ENCODE measurements at regions not wholly inside any gene's neighbourhood (a gene's known extent, or its start where the extent isn't known, plus 50 kb on each side); places are given as distances from the start of the nearest gene placed in this dataset.

DNA sequence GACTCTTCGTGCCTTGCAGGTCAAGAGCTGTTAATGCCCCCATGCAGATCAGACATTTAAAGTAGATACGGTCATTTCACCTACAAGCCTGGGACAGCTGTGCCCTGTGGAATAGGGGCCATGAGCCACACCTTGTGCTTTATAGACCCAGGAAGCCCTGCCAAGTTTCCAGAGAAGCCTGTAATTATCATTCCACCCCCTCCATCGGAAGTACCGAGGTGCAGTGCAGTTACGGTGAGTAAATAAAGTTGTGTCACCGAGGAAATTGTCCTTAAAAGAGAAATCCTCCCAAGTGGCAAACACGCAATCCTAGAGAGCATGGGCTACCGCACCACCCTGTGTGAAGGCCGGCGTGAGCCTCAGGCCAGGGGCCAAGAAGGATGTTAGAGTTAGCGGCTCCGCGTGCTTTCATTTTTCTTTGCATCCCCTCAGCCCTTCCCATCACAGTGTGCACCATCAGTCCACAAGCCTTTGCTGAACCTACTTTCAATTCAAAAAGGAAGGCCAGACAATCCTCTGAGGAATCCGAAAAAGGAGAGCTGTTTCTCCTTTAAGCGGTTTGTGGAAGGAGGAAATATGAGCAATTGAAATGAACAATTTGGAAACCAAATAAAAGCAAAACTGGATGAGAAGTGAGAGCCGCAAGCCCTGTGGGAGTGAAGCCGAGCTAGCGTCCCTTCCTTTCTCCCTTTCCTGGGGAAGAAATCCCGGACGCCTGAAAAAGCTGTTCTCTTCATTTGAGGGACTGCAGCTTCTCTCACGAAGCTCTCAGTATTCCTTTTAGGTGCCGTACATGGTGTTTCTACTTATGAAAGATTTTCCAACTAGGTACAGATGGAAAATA, 183.3 kb upstream of the PDE10A start:
- TF ChIP-seq, protein P1, sequence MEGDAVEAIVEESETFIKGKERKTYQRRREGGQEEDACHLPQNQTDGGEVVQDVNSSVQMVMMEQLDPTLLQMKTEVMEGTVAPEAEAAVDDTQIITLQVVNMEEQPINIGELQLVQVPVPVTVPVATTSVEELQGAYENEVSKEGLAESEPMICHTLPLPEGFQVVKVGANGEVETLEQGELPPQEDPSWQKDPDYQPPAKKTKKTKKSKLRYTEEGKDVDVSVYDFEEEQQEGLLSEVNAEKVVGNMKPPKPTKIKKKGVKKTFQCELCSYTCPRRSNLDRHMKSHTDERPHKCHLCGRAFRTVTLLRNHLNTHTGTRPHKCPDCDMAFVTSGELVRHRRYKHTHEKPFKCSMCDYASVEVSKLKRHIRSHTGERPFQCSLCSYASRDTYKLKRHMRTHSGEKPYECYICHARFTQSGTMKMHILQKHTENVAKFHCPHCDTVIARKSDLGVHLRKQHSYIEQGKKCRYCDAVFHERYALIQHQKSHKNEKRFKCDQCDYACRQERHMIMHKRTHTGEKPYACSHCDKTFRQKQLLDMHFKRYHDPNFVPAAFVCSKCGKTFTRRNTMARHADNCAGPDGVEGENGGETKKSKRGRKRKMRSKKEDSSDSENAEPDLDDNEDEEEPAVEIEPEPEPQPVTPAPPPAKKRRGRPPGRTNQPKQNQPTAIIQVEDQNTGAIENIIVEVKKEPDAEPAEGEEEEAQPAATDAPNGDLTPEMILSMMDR (IDR thresholded peaks at IDR 0.05), result no peak
- TF ChIP-seq POLR2A (IDR thresholded peaks at IDR 0.05), result no peak
